ENCODE measurements at regions not wholly inside any gene's neighbourhood (a gene's known extent, or its start where the extent isn't known, plus 50 kb on each side); places are given as distances from the start of the nearest gene placed in this dataset.

GRCh38 chr9:124101215-124101968, 89.8 kb downstream of the LHX2 start:
- DNase-seq (ENCODE audit: insufficient read length, low spot score) = no peak
- no peak for TF ChIP-seq CTCF (IDR thresholded peaks at IDR 0.05; ENCODE audit: insufficient read depth, missing control alignments)
- FAIRE-seq = no peak

GRCh38 chr9:124101969-124102345, 90.4 kb downstream of the LHX2 start:
- no peak for TF ChIP-seq CTCF (IDR thresholded peaks at IDR 0.05; ENCODE audit: insufficient read depth, missing control alignments)
- no peak for DNase-seq (ENCODE audit: insufficient read length, low spot score)

GRCh38 chr9:124102363-124102762, 90.8 kb downstream of the LHX2 start:
- FAIRE-seq = no peak
- TF ChIP-seq CTCF (IDR thresholded peaks at IDR 0.05; ENCODE audit: insufficient read depth, missing control alignments) = no peak
- no peak for DNase-seq (ENCODE audit: insufficient read length, low spot score)

More at GRCh38 chr9:124101969-124102345, 90.4 kb downstream of the LHX2 start:
- FAIRE-seq = no peak

- TF ChIP-seq CTCF (IDR thresholded peaks at IDR 0.05; ENCODE audit: insufficient read depth, missing control alignments) = no peak
- DNase-seq (ENCODE audit: insufficient read length, low spot score) (no peak), FAIRE-seq (no peak)
These were observed 93.7 kb downstream of the LHX2 start for GRCh38 chr9:124105266-124105665.

- TF ChIP-seq CTCF (IDR thresholded peaks at IDR 0.05; ENCODE audit: insufficient read depth, missing control alignments) = no peak
- no peak for FAIRE-seq
- no peak for DNase-seq (ENCODE audit: insufficient read length, low spot score)
These were observed 96.6 kb downstream of the LHX2 start for GRCh38 chr9:124108216-124108615.

- no peak for FAIRE-seq
- DNase-seq (ENCODE audit: insufficient read length, low spot score) = no peak
- TF ChIP-seq CTCF (IDR thresholded peaks at IDR 0.05; ENCODE audit: insufficient read depth, missing control alignments) = no peak
These were observed 98.8 kb downstream of the LHX2 start for GRCh38 chr9:124110307-124110915.

Measured in D721Med (cell line).